CD4-positive, alpha-beta T cell treated with Interleukin-21 for 1 hour (primary cell): ENCODE measurements at regions not wholly inside any gene's neighbourhood (a gene's known extent, or its start where the extent isn't known, plus 50 kb on each side); places are given as distances from the start of the nearest gene placed in this dataset.

Experiments
- DNase-seq: peaks from one replicate; pipeline ENCODE4 v3.0.0-alpha.2; 2020

DNA sequence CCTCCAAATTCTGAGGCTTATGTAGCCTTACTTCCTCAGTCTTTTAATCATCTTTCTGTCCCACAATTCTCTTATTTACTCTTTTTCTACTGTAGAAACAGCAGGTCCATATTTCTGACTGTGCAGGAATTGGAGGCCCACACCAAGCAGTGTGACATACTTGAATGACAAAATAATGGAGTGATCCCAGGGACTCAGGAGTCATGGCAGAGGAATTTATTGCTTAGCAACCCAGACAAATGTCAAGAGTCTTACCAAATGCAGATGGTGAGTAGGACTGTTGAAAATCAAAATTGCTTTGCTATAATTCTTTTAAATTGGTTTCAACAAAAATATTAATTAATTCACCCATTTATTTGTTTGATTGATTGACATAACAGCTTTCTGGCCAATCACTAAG lies 59.9 kb downstream of the HTR1B start:
- DNase-seq = no peak

- DNase-seq = no peak
Measured at GRCh38 chr6:77401231-77401630, 62.1 kb downstream of the HTR1B start.

DNA sequence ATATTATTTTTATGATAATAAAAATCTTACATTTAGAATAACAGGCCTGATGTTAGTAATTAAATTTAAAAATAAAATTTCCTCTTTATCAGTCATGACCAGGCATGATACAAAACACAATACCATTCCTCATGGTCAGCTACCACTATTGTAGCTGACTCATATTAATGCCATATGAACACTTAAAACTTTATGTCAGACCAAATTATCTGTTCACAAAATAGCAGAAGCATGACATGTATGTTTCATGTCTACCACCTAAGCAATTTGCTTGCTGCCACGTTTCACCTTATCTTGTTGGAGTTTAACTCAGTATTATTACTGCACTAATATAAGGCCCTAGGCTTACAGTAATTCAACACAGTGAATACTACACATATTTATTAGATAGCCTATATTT lies 65.7 kb downstream of the HTR1B start:
- no peak for DNase-seq

- no peak for DNase-seq
Measured at GRCh38 chr6:77389402-77389801, 73.9 kb downstream of the HTR1B start.

DNA sequence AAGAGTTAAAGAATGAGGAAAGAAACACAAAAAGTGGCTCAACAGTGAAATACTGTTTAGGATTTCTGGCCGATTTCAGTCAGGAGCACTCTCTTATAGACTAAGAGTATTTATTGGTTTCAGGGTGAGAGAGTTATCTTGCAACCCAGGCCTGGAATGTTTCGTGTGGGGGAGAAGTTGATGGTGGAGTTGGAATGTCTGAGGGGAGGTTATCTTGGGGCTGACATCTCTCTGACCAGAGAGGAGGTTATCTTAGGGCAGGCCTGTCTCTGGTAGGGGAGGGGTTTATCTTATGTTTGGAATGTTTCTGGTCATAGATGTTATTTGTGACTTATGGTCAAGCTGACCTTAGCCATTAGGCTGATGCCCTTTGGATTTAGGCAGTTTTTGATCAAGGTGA lies 80.3 kb downstream of the HTR1B start:
- DNase-seq = no peak

DNA sequence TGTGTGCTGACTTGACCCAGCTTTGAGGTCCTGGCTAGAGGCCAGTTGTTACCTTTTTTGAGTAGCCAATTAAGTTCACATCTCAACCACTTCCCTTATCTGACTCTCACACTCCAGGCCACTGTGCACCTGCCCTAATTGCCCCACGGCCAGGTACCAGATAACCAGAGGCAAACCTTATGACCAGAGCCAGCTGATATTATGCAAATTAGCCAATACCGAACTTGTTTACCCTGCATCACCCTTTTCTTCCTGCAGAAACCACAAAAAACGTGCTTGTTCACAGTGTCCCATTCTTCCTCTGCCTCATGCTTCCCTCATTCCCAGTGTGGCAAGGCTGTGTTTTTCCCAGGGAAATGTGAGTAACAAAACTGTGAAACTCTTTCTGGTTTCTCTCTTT lies 89.3 kb downstream of the HTR1B start:
- DNase-seq = no peak

- no peak for DNase-seq
Measured at GRCh38 chr6:77371748-77372147, 91.5 kb downstream of the HTR1B start.

- DNase-seq = no peak
Measured at GRCh38 chr6:77368660-77369313, 94.5 kb downstream of the HTR1B start.

DNA sequence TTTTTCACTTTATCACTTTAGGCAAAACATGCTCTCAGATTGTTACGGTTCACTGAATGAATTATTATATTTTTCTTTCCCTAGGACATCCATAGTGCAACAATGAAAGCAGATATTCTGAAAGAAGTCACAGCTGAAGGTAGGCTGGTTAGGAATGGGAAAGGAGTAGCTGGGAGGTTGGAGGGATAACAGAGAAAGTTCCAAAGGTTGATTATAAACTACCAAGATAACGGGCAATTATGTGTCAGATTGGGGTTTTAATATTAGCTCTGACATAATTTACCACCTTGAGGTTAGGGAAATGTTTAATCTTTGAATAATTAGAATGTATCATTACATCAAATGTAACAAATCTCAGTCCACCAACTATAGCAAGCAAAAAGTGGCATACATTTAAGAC lies 96.5 kb downstream of the HTR1B start:
- no peak for DNase-seq

GRCh38 chr6:77363702-77364101 lies 99.6 kb downstream of the HTR1B start:
- DNase-seq = no peak

- DNase-seq = no peak
Measured at GRCh38 chr6:77362055-77362454, 101.2 kb downstream of the HTR1B start.

DNA sequence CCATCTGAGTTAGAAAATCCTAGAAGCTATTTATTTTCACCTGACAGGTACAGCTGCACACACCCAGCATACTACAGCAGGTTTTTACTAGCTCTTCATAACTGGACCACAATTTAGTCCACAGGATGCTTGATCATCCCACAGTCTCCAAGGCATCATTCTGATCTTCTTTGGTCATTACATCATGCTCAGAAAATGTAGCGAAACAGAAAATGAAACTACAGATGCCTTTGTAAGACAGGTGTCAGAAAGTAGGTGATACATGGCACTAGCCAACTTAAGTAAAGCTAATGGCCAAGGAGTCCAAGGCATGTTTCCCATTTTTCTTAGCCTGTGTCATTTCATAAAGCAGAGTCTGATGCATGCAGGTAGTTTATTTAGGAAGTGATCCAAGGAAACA lies 102.3 kb downstream of the HTR1B start:
- no peak for DNase-seq

GRCh38 chr6:77356821-77357220 lies 106.5 kb downstream of the HTR1B start:
- DNase-seq = no peak

- DNase-seq = no peak
Measured at GRCh38 chr6:77354581-77354980, 108.7 kb downstream of the HTR1B start.

DNA sequence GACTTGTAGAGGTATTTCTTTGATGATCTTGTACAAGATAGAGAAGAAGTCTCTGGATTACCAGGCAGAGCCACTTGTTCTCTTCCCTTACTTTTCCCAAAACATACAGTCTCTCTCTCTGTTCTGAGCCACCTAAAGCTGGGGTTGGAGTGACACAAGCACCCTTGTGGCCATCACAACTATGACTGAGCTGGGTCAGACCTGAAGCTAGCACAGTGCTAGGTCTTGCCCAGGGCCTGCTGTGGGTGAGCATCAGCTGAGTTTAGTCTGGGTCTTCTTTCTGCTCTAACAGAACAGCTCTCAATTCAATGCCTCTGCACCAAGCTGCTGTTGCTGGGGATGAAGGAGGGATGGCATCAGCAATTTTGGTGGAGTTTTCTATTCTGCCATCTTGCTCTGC lies 110.2 kb downstream of the HTR1B start:
- DNase-seq = no peak

DNA sequence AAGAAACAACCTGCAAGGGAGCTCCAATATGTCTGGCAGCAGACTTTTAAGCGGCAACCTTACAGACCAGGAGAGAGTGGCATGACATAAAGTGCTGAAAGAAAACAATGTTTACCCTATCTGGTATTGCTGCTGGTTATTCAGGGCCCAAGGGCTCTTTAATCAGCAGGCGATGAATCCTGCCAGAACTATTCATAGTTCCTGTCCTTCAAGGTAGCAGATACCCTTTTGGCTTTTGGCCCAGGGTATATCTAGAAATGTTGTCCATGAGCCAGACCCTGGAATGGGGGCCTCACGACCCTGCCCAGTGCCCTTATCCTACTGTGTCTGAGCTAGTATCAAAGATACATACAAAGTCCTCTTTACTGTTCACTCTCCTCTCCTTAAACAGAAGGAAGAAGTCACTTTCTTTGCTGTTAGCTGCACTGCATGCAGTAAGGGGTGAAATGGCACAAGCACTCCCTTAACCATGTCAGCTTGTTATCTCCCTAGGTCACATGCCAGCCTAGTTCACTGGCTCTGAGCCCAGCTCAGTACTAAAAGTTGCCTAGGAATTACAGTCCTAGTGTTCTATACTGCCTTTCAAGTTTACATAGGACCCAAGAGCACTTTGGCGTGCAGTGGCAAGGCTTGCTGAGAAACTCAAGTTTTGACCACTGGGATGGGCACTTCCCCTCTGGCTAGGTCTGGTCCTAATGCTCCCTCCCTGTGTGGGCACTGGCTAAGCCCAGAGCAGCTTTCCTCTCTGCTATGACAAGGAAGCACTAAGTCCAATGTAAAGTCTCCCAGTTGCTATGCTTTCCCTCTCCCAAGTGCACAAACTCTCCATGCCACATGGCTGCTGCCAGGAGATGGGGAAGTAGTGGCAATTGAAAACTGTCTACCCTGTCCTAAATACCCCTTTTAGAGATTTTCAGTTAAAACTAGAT lies 122.0 kb downstream of the HTR1B start:
- DNase-seq = no peak

DNA sequence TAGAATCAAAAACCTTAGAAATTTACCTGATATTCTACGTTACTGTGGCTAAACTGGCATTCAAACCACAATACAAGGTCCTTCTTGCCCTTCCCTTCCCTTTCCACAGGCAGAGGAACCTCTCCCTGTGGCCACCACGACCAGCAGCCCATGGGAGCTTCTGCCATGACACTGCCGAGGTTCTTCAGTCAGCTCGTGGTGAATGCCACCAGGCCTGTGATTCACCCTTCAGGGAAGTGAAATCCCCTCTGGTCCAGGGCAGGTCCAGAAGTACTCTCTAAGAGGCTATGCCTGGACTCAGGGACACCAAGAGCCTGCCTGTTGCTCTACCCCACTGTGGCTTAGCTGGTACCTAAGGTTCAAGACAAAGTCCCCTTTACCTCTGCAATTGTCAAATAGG lies 123.0 kb downstream of the HTR1B start:
- no peak for DNase-seq

- no peak for DNase-seq
Measured at GRCh38 chr6:77339926-77340325, 123.4 kb downstream of the HTR1B start.

GRCh38 chr6:77337392-77337791 lies 125.9 kb downstream of the HTR1B start:
- DNase-seq = no peak

DNA sequence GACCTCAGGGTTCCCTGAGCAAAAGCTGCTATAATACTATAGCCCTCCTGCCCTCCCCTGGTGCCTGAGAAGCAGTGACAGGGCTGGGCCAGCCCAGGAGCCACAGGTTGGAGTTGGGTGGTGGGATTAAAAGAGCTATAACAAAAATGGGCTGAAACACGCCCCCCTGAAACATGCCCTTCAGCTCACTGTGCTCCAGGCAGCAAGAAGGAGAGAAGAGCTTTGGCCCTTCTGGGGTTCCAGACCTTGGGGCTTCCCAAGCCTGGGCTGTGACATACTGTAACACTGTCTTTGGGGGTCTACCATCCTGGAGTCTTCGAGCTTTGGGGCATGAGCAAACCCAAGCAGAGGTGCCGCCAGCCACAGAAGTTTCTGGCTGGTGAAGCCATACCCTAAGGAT lies 129.2 kb downstream of the HTR1B start:
- no peak for DNase-seq

- no peak for DNase-seq
Measured at GRCh38 chr6:77332915-77333623, 130.2 kb downstream of the HTR1B start.

DNA sequence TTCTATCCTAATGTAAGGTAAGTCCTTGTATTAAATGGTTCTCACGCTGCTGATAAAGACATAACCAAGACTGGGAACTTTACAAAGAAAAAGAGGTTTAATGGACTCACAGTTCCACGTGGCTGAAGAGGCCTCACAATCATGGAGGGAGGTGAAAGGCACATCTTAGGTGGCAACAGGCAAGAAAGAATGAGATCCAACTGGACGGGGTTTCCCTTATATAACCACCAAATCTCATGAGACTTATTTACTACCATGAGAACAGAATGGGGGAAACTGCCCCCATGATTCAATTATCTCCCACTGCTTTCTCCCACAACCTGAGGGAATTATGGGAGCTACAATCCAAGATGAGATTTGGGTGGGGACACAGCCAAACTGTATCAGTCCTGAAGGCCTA lies 136.6 kb downstream of the HTR1B start:
- DNase-seq = no peak

- DNase-seq = no peak
Measured at GRCh38 chr6:77326029-77326428, 137.3 kb downstream of the HTR1B start.

DNA sequence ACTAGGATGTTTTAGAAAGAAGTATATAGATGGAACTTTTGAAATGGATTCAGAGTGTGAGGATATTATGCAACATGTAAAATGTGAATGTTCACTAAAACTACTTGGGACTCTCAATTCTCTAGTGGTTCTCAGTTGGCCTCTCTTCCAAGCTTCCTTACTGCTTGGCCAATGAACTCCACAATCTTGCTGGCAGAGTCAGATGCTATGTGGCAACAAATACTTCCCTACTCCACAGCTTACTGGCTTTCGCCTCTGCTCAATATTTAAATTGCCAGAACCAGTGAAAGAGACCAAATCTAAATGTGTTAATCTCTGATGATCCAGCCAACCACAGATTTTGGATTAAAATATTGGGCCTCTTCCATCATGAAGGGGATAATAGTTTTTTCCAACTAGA lies 138.4 kb downstream of the HTR1B start:
- DNase-seq = no peak
